ENCODE measurements at regions not wholly inside any gene's neighbourhood (a gene's known extent, or its start where the extent isn't known, plus 50 kb on each side); places are given as distances from the start of the nearest gene placed in this dataset.
"Not testable (repeated sequence)": the region's sequence is repeated elsewhere in the genome, so short reads cannot be mapped to it uniquely, and the experiment has no call there.

DNA sequence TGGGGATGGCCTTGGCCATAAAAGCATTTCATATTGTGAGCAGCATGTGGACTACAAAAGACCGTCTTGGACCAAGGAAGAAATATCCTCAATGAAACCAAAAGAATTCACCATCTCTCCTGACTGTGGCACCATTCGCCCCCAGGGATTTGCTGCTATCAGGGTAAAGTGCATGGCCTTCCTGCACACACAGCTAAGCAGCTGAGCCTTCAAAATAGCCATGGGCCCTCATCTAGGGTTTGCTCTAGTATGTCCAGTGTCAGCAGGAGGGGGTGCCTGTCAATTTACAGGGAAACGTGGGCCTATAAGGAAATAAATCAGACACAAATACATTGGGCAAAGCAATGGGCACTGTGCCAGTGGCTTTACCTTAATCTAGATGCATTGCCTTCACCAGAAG, 296.6 kb upstream of the NBPF12 start:
- TF ChIP-seq, protein P1, sequence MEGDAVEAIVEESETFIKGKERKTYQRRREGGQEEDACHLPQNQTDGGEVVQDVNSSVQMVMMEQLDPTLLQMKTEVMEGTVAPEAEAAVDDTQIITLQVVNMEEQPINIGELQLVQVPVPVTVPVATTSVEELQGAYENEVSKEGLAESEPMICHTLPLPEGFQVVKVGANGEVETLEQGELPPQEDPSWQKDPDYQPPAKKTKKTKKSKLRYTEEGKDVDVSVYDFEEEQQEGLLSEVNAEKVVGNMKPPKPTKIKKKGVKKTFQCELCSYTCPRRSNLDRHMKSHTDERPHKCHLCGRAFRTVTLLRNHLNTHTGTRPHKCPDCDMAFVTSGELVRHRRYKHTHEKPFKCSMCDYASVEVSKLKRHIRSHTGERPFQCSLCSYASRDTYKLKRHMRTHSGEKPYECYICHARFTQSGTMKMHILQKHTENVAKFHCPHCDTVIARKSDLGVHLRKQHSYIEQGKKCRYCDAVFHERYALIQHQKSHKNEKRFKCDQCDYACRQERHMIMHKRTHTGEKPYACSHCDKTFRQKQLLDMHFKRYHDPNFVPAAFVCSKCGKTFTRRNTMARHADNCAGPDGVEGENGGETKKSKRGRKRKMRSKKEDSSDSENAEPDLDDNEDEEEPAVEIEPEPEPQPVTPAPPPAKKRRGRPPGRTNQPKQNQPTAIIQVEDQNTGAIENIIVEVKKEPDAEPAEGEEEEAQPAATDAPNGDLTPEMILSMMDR (IDR thresholded peaks at IDR 0.05) = not testable (repeated sequence)
- TF ChIP-seq POLR2A (IDR thresholded peaks at IDR 0.05) = not testable (repeated sequence)

All from testis (tissue), 2 donors.